ENCODE measurements at regions not wholly inside any gene's neighbourhood (a gene's known extent, or its start where the extent isn't known, plus 50 kb on each side); places are given as distances from the start of the nearest gene placed in this dataset.

- POLR2A ChIA-PET (ENCODE audit: partially characterized antibody) = no interaction called here
- no peak overlapping the region for H3K4me2 ChIP-seq (ENCODE audit: insufficient read depth in 1 of 2, low read depth in 2 of 2, low read length in 2 of 2)
- no peak overlapping the region for H2BK15ac ChIP-seq (ENCODE audit: low read length)
- CTCF ChIA-PET (ENCODE audit: partially characterized antibody) = interaction anchor here (0.6 to 2.4 kb wide), 3 partner anchors 8 to 304 kb away, joined by 3 to 13 read pairs (median 6); no protein-coding TSS in a partner anchor
- H3K79me2 ChIP-seq (ENCODE audit: control insufficient read depth in 1 of 2, insufficient read depth in 2 of 2, low read length in 2 of 2) = no peaks in the 10 kb centered on the region
- H2AFZ ChIP-seq (ENCODE audit: low read length) = no peak overlapping the region
- H3K56ac ChIP-seq (replicated peaks; ENCODE audit: insufficient read length, low read depth, low read length) = no peak overlapping the region
- H3K4ac ChIP-seq (replicated peaks; ENCODE audit: insufficient read length, low read depth, low read length) = no peak overlapping the region
- H3K23me2 ChIP-seq (ENCODE audit: low read depth, low read length) = no peaks in the 10 kb centered on the region
- no peak overlapping the region for H3K9ac ChIP-seq (replicated peaks in 1 of 4; ENCODE audit: extremely low read depth in 1 of 4, low read depth in 3 of 4, low read length in 3 of 4)
- H3K79me1 ChIP-seq (ENCODE audit: low read depth, low read length) = no peaks in the 10 kb centered on the region
- DNase-seq (ENCODE audit: low read depth in 1 of 2, low spot score in 2 of 2) (no peak), FAIRE-seq (no peak)
- H4K5ac ChIP-seq (ENCODE audit: insufficient read length, low read depth, low read length) = no peak overlapping the region
- H3K4me3 ChIP-seq (ENCODE audit: extremely low read depth in 1 of 4, insufficient read depth in 2 of 4, low read depth in 3 of 4, low read length in 4 of 4) = no peak overlapping the region
- no peak overlapping the region for H3K14ac ChIP-seq (ENCODE audit: insufficient read length)
- no peaks in the 10 kb centered on the region for H3K36me3 ChIP-seq (ENCODE audit: control insufficient read depth in 2 of 4, insufficient read depth in 4 of 4, low read length in 3 of 4)
- no peak overlapping the region for H3K18ac ChIP-seq (ENCODE audit: extremely low read depth, low read length)
- H4K8ac ChIP-seq (ENCODE audit: extremely low read depth, insufficient read depth, low read length) = no peak overlapping the region
- no peak overlapping the region for H3K27ac ChIP-seq (ENCODE audit: low read depth, low read length)
- H4K91ac ChIP-seq (replicated peaks; ENCODE audit: insufficient read length, low read length) = no peak overlapping the region
- H2AK5ac ChIP-seq (ENCODE audit: low read depth, low read length) = no peak overlapping the region
- H3K9me3 ChIP-seq (ENCODE audit: insufficient read depth in 2 of 2, low read depth in 1 of 2, low read length in 1 of 2) = no peaks in the 10 kb centered on the region
- WGBS, 2 experiments (ENCODE audit: extremely low coverage in 1 of 2, insufficient coverage in 1 of 2, insufficient read length in 1 of 2, insufficient replicate concordance in 2 of 2, low coverage in 1 of 2, low lambda C conversion rate in 2 of 2, missing lambda C conversion rate in 1 of 2) = 71% methylated on average over 2 of the region's 2 CpGs; no CpG with 5 or more reads in 1 of the 2 experiments
- no peaks in the 10 kb centered on the region for H4K20me1 ChIP-seq (replicated peaks in 1 of 2; ENCODE audit: control insufficient read depth in 1 of 2, insufficient read depth in 2 of 2, low read length in 2 of 2)
- peaks cover 0 to 4% (median 3%) of the 10 kb centered on the region in 4 experiments; a peak in 3 of 7 replicates for H3K4me1 ChIP-seq (replicated peaks in 1 of 4; ENCODE audit: control insufficient read depth in 3 of 4, insufficient read depth in 4 of 4, low read length in 3 of 4)
- H2BK12ac ChIP-seq (ENCODE audit: low read depth, low read length) = no peak overlapping the region
- H2BK20ac ChIP-seq (ENCODE audit: low read length) = no peak overlapping the region
- H2BK120ac ChIP-seq (replicated peaks; ENCODE audit: low read depth, low read length) = no peak overlapping the region
- H2BK5ac ChIP-seq (ENCODE audit: low read depth, low read length) = no peak overlapping the region
- H3K27me3 ChIP-seq (replicated peaks in 1 of 4; ENCODE audit: control insufficient read depth in 3 of 4, extremely low read depth in 1 of 4, insufficient read depth in 3 of 4, low read length in 3 of 4) = no peaks in the 10 kb centered on the region
- no peak overlapping the region for H3K23ac ChIP-seq (ENCODE audit: insufficient read length)
- TF ChIP-seq EZH2 (IDR thresholded peaks at IDR 0.05; ENCODE audit: low read depth, low read length, severe bottlenecking) = no peak
- TF ChIP-seq POLR2AphosphoS5 (IDR thresholded peaks at IDR 0.05; ENCODE audit: low read depth, low read length) = no peak
- no peak for TF ChIP-seq RXRA (IDR thresholded peaks at IDR 0.05; ENCODE audit: insufficient read depth, low read depth, low read length)
- TF ChIP-seq ASH2L (IDR thresholded peaks at IDR 0.05; ENCODE audit: low read length) = no peak
- no peak for TF ChIP-seq YY1 (IDR thresholded peaks at IDR 0.05; ENCODE audit: low read depth, low read length)
- no peak for TF ChIP-seq SAP30 (IDR thresholded peaks at IDR 0.05; ENCODE audit: insufficient read depth, insufficient replicate concordance, low read length)
- no peak for TF ChIP-seq MAFK (IDR thresholded peaks at IDR 0.05; ENCODE audit: low read depth, low read length)
- TF ChIP-seq KDM1A (IDR thresholded peaks at IDR 0.05; ENCODE audit: borderline replicate concordance, low read length) = no peak
- no peak for TF ChIP-seq JUND (IDR thresholded peaks at IDR 0.05; ENCODE audit: low read length)
- no peak for TF ChIP-seq ATF2 (IDR thresholded peaks at IDR 0.05; ENCODE audit: low read length)
- no peak for TF ChIP-seq KDM5A (IDR thresholded peaks at IDR 0.05; ENCODE audit: low read length)
- no peak for TF ChIP-seq SIRT6 (IDR thresholded peaks at IDR 0.05; ENCODE audit: low read length)
- TF ChIP-seq CBX8 (IDR thresholded peaks at IDR 0.05; ENCODE audit: borderline replicate concordance, low read depth, low read length) = no peak
Observed at GRCh38 chr13:78993792-78994191, 334.8 kb upstream of the OBI1 start.

Data from H1 (cell line).